ENCODE measurements at regions not wholly inside any gene's neighbourhood (a gene's known extent, or its start where the extent isn't known, plus 50 kb on each side); places are given as distances from the start of the nearest gene placed in this dataset.
"Not testable (repeated sequence)": the region's sequence is repeated elsewhere in the genome, so short reads cannot be mapped to it uniquely, and the experiment has no call there.

DNA sequence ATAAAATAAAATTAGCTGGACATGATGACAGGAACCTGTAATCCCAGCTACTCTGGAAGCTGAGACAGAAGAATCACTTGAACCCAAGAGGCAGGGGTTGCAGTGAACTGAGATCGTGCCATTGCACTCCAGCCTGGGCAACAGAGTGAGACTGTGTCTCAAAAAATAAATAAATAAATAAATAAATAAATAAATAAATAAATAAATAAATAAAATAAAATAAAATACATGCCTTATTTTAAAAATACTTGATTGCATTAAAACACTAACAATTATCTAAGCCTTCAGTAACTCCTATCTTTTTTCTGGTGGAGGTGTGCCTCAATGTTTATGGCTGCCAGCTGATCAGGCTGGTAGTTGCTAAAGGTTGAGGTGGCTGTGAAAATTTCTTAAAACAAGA, 1329.6 kb upstream of the CITED2 start:
- not testable (repeated sequence) for H3K36me3 ChIP-seq (ENCODE audit: control insufficient read depth, insufficient read depth, low read length); H3K9ac ChIP-seq (ENCODE audit: low read length); H3K9me3 ChIP-seq (ENCODE audit: control insufficient read depth, insufficient read depth, low read depth, low read length); H3K4me1 ChIP-seq (ENCODE audit: control insufficient read depth, insufficient read depth, low read length); H3K4me3 ChIP-seq (ENCODE audit: low read depth, low read length); H3K27me3 ChIP-seq (ENCODE audit: control insufficient read depth, insufficient read depth, low read length); H3K27ac ChIP-seq (ENCODE audit: low read depth, low read length)

DNA sequence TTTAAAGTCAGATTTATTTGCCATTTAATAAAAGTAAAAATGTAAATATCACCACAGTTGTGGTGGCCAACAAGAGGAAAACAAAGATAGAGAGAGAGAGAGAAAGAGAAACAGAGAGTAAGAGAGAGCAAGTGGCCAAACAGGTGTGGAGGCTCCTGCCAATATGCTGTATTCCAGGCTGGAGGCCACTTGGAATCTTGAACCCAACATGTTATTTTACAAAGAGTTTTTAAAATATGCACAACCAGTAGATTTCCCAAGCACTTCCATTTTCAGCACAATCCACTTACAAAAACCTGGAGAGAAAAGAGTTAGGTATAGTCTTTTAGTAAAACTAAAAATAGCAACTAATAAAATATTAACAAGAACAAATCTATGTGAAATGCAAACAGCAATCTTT, 1323.1 kb upstream of the CITED2 start:
- Histone ChIP-seq H3K4me1 (ENCODE audit: control insufficient read depth, insufficient read depth, low read length) (no peaks in the 10 kb centered on the region), H3K27ac (ENCODE audit: low read depth, low read length) (no peak overlapping the region)

DNA sequence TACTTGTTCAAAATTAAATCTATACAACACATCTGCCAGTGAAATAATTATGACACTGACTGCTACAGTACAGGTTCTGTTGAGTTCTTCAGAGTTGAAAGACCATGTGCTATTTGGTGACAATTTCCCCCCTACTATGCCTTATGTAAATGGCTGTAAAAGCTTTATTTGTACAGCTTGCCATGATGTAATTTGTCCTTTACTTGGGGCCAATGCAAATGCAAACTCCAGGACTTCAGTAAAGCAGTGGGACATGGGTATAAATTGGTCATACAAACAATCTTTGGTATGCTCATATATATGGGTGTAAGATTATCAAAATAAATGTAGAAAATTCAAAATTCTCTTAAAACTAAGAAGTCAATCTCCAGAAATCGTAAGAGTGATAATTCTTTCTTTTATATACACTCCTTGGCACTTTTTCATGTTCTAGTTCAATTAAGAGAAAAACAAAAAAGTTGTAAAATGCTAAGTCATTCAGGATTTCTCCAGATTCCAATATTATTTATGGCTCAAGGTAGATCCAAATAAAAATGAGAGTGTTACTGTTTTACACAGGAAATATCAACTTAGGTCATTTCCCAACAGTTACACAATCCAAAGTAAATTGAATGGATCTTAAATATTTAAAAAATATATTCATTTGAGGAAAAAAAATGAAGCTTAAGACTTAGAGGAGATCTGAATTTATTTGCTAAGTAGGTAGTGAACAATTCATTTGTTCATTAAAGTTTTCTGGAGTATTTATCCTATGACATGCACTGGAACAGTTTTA, 1310.5 kb upstream of the CITED2 start:
- Histone ChIP-seq H3K9ac (ENCODE audit: low read length) (no peak overlapping the region), H3K9me3 (ENCODE audit: control insufficient read depth, insufficient read depth, low read depth, low read length) (no peaks in the 10 kb centered on the region), H3K36me3 (ENCODE audit: control insufficient read depth, insufficient read depth, low read length) (no peaks in the 10 kb centered on the region), H3K4me1 (ENCODE audit: control insufficient read depth, insufficient read depth, low read length) (no peaks in the 10 kb centered on the region), H3K4me3 (ENCODE audit: low read depth, low read length) (no peak overlapping the region), H3K27me3 (ENCODE audit: control insufficient read depth, insufficient read depth, low read length) (no peaks in the 10 kb centered on the region), H3K27ac (ENCODE audit: low read depth, low read length) (no peak overlapping the region)

More for the DNA sequence above, 1323.1 kb upstream of the CITED2 start:
- Histone ChIP-seq H3K4me3 (ENCODE audit: low read depth, low read length) (no peak overlapping the region), H3K36me3 (ENCODE audit: control insufficient read depth, insufficient read depth, low read length) (no peaks in the 10 kb centered on the region), H3K27me3 (ENCODE audit: control insufficient read depth, insufficient read depth, low read length) (no peaks in the 10 kb centered on the region), H3K9ac (ENCODE audit: low read length) (no peak overlapping the region), H3K9me3 (ENCODE audit: control insufficient read depth, insufficient read depth, low read depth, low read length) (0 out of 2 replicates have a peak, but pooled peaks cover 2% of the 10 kb centered on the region)

DNA sequence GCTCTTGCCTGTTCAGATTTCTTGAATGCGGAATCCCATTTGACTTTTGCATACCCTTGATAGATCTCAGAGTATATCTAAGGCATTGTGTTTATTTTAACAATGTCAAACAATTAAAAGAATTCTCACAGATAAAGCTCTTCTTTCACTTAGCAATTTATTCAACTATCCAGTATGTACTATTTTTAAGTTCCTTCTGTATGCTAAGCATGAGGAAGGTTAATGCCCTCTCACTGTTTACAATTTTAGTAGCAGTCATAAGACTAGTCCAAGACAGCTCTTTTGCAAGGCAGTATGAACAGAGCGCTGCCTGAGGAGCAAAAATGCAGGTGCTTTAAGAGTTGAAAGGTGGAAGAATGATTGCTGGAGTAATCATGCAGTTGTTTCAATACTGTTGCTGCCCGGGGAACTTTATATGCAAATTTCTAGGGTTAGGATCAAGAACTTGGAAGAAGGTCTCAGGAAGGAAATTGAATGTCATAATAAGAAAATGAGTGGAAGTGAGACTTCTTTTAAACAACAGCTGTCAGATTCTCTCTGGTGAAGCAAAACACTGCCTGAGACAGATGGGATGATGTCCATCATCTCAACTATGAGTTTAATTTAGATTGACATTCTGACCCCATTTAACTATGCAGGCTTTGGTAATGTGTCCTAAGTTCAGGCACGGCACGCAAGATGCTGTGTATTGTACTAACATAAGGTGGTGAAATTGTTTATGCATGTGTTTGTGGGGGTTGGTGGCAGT, 1303.5 kb upstream of the CITED2 start:
- H3K9me3 ChIP-seq (ENCODE audit: control insufficient read depth, insufficient read depth, low read depth, low read length): no peaks in the 10 kb centered on the region
- H3K9ac ChIP-seq (ENCODE audit: low read length): no peak overlapping the region
- H3K27ac ChIP-seq (ENCODE audit: low read depth, low read length): no peak overlapping the region
- H3K36me3 ChIP-seq (ENCODE audit: control insufficient read depth, insufficient read depth, low read length): no peaks in the 10 kb centered on the region
- H3K4me1 ChIP-seq (ENCODE audit: control insufficient read depth, insufficient read depth, low read length): no peaks in the 10 kb centered on the region
- H3K4me3 ChIP-seq (ENCODE audit: low read depth, low read length): no peak overlapping the region
- no peaks in the 10 kb centered on the region for H3K27me3 ChIP-seq (ENCODE audit: control insufficient read depth, insufficient read depth, low read length)

DNA sequence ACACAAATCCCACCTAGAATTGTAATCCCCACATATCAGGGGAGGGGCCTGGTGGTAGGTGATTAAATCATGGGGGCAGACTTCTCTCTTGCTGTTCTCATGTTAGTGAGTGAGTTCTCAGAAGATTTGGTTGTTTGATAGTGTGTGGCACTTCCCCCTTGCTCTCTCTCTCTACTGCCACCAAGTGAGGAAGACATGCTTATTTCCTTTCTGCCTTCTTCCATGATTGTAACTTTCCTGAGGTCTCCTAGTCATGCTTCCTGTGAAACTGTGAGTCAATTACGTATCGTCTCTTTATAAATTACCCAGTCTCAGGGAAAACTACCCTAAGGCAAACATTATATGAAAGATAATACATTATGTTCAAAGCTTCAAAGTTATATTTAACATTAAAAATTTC, 1297.5 kb upstream of the CITED2 start:
- no peaks in the 10 kb centered on the region for H3K27me3 ChIP-seq (ENCODE audit: control insufficient read depth, insufficient read depth, low read length)
- no peaks in the 10 kb centered on the region for H3K36me3 ChIP-seq (ENCODE audit: control insufficient read depth, insufficient read depth, low read length)
- H3K9me3 ChIP-seq (ENCODE audit: control insufficient read depth, insufficient read depth, low read depth, low read length): no peaks in the 10 kb centered on the region
- H3K4me1 ChIP-seq (ENCODE audit: control insufficient read depth, insufficient read depth, low read length): no peaks in the 10 kb centered on the region
- H3K4me3 ChIP-seq (ENCODE audit: low read depth, low read length): no peak overlapping the region
- no peak overlapping the region for H3K27ac ChIP-seq (ENCODE audit: low read depth, low read length)
- H3K9ac ChIP-seq (ENCODE audit: low read length): no peak overlapping the region

DNA sequence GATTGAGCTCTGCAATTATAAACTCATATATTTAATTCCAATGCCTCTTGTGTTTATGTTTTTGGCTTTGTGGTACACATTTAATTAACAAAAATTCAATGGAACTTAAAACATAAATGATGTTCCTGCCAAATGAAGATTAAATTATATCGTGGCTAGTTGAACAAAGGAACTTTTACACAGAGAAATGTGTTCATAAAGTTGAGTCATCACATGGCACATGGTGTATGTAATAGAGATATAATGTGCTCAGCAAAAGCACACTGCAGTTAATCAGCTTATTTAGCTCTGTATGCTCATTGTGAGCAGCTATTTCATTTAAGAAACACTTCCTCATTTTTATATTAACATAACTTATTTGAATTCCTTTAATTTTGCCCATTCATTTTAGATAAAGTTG, 1295.6 kb upstream of the CITED2 start:
- no peak overlapping the region for H3K27ac ChIP-seq (ENCODE audit: low read depth, low read length)
- H3K9me3 ChIP-seq (ENCODE audit: control insufficient read depth, insufficient read depth, low read depth, low read length): no peaks in the 10 kb centered on the region
- H3K9ac ChIP-seq (ENCODE audit: low read length): no peak overlapping the region
- no peak overlapping the region for H3K4me3 ChIP-seq (ENCODE audit: low read depth, low read length)
- H3K27me3 ChIP-seq (ENCODE audit: control insufficient read depth, insufficient read depth, low read length): no peaks in the 10 kb centered on the region
- no peaks in the 10 kb centered on the region for H3K36me3 ChIP-seq (ENCODE audit: control insufficient read depth, insufficient read depth, low read length)
- no peaks in the 10 kb centered on the region for H3K4me1 ChIP-seq (ENCODE audit: control insufficient read depth, insufficient read depth, low read length)

DNA sequence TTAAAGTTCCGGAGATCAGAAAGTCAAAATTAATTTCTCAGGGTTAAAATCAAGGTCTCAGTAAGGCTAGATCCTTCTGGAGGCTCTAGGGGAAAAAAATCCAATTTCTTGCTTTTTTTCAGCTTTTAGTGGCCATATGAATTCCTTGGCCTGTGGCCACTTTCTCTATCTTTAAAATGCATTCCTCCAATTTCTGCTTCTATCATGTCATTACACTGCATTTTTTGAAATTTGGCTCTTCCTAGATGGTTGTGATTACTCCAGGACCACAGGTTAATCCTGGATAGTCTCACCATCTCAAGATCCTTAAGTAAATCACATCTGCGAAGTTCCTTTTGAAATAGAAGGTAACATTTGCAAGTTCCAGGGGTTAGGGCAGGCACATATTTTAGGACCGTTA, 1294.9 kb upstream of the CITED2 start:
- no peak overlapping the region for H3K27ac ChIP-seq (ENCODE audit: low read depth, low read length)
- H3K27me3 ChIP-seq (ENCODE audit: control insufficient read depth, insufficient read depth, low read length): no peaks in the 10 kb centered on the region
- no peaks in the 10 kb centered on the region for H3K9me3 ChIP-seq (ENCODE audit: control insufficient read depth, insufficient read depth, low read depth, low read length)
- no peaks in the 10 kb centered on the region for H3K4me1 ChIP-seq (ENCODE audit: control insufficient read depth, insufficient read depth, low read length)
- no peak overlapping the region for H3K9ac ChIP-seq (ENCODE audit: low read length)
- H3K4me3 ChIP-seq (ENCODE audit: low read depth, low read length): no peak overlapping the region
- no peaks in the 10 kb centered on the region for H3K36me3 ChIP-seq (ENCODE audit: control insufficient read depth, insufficient read depth, low read length)

DNA sequence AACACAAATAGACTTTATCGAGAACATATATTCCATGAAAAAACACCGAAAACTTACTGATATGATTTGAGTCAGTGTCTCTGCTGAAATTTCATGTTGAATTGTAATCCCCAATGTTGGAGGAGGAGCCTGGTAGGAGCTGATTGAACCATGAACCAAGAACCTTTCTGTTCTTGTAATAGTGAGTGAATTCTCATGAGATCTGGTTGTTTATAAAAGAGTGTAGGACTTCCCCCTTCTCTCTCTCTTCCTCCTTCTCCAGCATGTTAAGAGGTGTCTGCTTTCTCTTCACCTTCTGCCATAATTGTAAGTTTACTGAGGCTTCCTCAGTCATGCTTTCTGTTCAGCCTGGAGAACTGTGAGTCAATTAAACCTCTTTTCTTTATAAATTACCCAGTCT, 1289.3 kb upstream of the CITED2 start:
- H3K4me1 ChIP-seq (ENCODE audit: control insufficient read depth, insufficient read depth, low read length): no peaks in the 10 kb centered on the region
- no peak overlapping the region for H3K27ac ChIP-seq (ENCODE audit: low read depth, low read length)
- H3K4me3 ChIP-seq (ENCODE audit: low read depth, low read length): no peak overlapping the region
- no peaks in the 10 kb centered on the region for H3K27me3 ChIP-seq (ENCODE audit: control insufficient read depth, insufficient read depth, low read length)
- no peaks in the 10 kb centered on the region for H3K9me3 ChIP-seq (ENCODE audit: control insufficient read depth, insufficient read depth, low read depth, low read length)
- no peaks in the 10 kb centered on the region for H3K36me3 ChIP-seq (ENCODE audit: control insufficient read depth, insufficient read depth, low read length)
- H3K9ac ChIP-seq (ENCODE audit: low read length): no peak overlapping the region

DNA sequence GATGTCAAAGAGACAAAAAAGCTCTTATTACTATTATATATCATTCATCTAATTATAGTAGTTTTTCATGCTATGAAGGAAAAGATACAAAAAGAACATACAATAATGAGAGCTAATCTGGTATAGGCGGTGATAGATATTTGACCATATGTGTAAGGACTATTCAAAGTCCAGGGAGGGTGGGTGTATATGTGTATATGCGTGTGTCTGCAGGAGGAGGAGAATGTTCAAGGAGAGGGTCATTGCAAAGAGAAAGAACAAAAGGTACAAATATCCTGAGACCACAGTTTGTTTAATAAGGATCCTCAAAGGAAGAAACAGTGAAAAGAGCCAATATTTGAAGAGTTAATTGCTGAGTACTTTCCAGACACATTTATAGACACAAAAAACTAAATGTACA, 1288.6 kb upstream of the CITED2 start:
- Histone ChIP-seq H3K27me3 (ENCODE audit: control insufficient read depth, insufficient read depth, low read length) (no peaks in the 10 kb centered on the region), H3K27ac (ENCODE audit: low read depth, low read length) (no peak overlapping the region), H3K9me3 (ENCODE audit: control insufficient read depth, insufficient read depth, low read depth, low read length) (no peaks in the 10 kb centered on the region), H3K4me3 (ENCODE audit: low read depth, low read length) (no peak overlapping the region), H3K36me3 (ENCODE audit: control insufficient read depth, insufficient read depth, low read length) (no peaks in the 10 kb centered on the region), H3K4me1 (ENCODE audit: control insufficient read depth, insufficient read depth, low read length) (no peaks in the 10 kb centered on the region), H3K9ac (ENCODE audit: low read length) (no peak overlapping the region)

DNA sequence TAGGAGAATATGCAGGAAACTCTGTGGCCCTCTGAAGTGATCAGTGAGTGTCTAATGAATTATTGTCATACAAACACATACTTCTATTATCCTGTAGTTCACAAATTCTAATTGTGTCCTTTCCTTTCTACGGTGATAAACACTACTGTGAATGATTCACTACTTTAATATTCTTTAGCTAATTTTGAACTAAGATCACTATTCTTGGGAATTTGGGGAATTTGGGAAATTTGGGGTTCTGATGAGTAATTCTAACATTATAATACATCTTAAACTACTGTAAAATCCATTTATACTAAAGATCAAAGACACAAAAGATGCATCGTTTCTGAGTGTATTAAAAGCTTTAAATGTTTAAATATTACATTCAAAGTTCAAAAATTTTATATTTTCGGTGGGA, 1287.2 kb upstream of the CITED2 start:
- Histone ChIP-seq H3K27ac (ENCODE audit: low read depth, low read length) (no peak overlapping the region), H3K36me3 (ENCODE audit: control insufficient read depth, insufficient read depth, low read length) (no peaks in the 10 kb centered on the region), H3K9me3 (ENCODE audit: control insufficient read depth, insufficient read depth, low read depth, low read length) (no peaks in the 10 kb centered on the region), H3K4me1 (ENCODE audit: control insufficient read depth, insufficient read depth, low read length) (no peaks in the 10 kb centered on the region), H3K27me3 (ENCODE audit: control insufficient read depth, insufficient read depth, low read length) (no peaks in the 10 kb centered on the region), H3K4me3 (ENCODE audit: low read depth, low read length) (no peak overlapping the region), H3K9ac (ENCODE audit: low read length) (no peak overlapping the region)

DNA sequence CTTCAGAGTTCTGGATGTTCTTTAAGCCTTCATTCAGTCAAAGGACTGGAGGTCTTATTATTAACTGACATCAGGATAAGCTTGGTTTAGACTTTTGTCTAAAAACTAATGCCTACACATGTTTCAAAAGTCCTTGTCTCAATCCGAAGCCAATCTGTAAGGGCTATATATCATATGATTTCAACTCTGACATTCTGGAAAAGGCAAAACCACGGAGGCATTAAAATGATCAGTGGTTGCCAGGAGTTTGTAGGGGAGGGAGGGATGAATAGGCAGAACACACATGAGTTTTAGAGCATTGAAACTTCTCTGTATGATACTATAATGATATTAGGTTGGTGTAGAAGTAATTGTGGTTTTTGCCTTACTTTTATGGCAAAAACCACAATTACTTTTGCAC, 1285.8 kb upstream of the CITED2 start:
- H3K9me3 ChIP-seq (ENCODE audit: control insufficient read depth, insufficient read depth, low read depth, low read length): no peaks in the 10 kb centered on the region
- H3K27ac ChIP-seq (ENCODE audit: low read depth, low read length): no peak overlapping the region
- H3K4me3 ChIP-seq (ENCODE audit: low read depth, low read length): no peak overlapping the region
- no peaks in the 10 kb centered on the region for H3K36me3 ChIP-seq (ENCODE audit: control insufficient read depth, insufficient read depth, low read length)
- no peaks in the 10 kb centered on the region for H3K4me1 ChIP-seq (ENCODE audit: control insufficient read depth, insufficient read depth, low read length)
- H3K9ac ChIP-seq (ENCODE audit: low read length): no peak overlapping the region
- no peaks in the 10 kb centered on the region for H3K27me3 ChIP-seq (ENCODE audit: control insufficient read depth, insufficient read depth, low read length)
